K562 (cell line): ENCODE measurements at regions not wholly inside any gene's neighbourhood (a gene's known extent, or its start where the extent isn't known, plus 50 kb on each side); places are given as distances from the start of the nearest gene placed in this dataset.

ENCODE experiments used
- ERF ChIP-seq: fragments of 450-650 bp; formaldehyde crosslinking; IDR thresholded peaks from 2 replicates; pipeline ENCODE4 v1.4.0; 2020; ENCODE audit warnings: mild to moderate bottlenecking, mixed read lengths
- FOXJ2 ChIP-seq: fragments of 200-800 bp; sonication (Bioruptor generic); IDR thresholded peaks from 2 replicates; pipeline ENCODE4 v1.6.1; 2016; ENCODE audit warnings: missing genetic modification characterization, missing compliant biosample characterization
- KAT7 ChIP-seq: sonication (generic); formaldehyde crosslinking; IDR thresholded peaks from 2 replicates; pipeline ENCODE4 v1.8.0; 2022; ENCODE audit warnings: missing genetic modification reagents, mild to moderate bottlenecking, borderline replicate concordance
- NR1H2 ChIP-seq: sonication (generic); formaldehyde crosslinking; IDR thresholded peaks from 2 replicates; pipeline ENCODE4 v1.4.0; 2020; ENCODE audit warnings: mild to moderate bottlenecking, missing genetic modification reagents
- PATZ1 ChIP-seq: fragments of 250-450 bp; sonication (Bioruptor Pico); IDR thresholded peaks from 2 replicates; pipeline ENCODE4 v1.5.0; 2020; ENCODE audit warnings: mild to moderate bottlenecking, borderline replicate concordance
- PHTF2 ChIP-seq: fragments of 250-450 bp; sonication (Bioruptor Pico); IDR thresholded peaks from 2 replicates; pipeline ENCODE4 v1.5.0; 2021; ENCODE audit warnings: mild to moderate bottlenecking
- SAP30 ChIP-seq: fragments of 200-600 bp; sonication (generic); IDR thresholded peaks from 2 replicates; pipeline ENCODE4 v1.6.1; 2012; ENCODE audit warnings: borderline replicate concordance, low read depth, mild to moderate bottlenecking, moderate library complexity, low read length, control low read depth, inconsistent platforms; ENCODE audit not compliant: insufficient read depth, poor library complexity, severe bottlenecking
- SNRNP70 ChIP-seq: fragments of 200-400 bp; formaldehyde crosslinking; optimal IDR thresholded peaks from 2 replicates; pipeline ENCODE3; 2017; ENCODE audit warnings: low read depth, low read length
- TARDBP ChIP-seq: fragments of 450-650 bp; IDR thresholded peaks from 2 replicates; pipeline ENCODE4 v1.6.1; 2016
- TEAD2 ChIP-seq: fragments of 450-650 bp; IDR thresholded peaks from 2 replicates; pipeline ENCODE4 v1.6.1; 2016; ENCODE audit warnings: missing genetic modification characterization, control low read depth, missing compliant biosample characterization
- USF2 ChIP-seq: sonication (generic); formaldehyde crosslinking; IDR thresholded peaks from 2 replicates; pipeline ENCODE4 v1.5.0; 2020; ENCODE audit warnings: missing genetic modification reagents
- YY1 ChIP-seq, 3 experiments: IDR thresholded peaks; 2 replicates each; pipeline ENCODE4 v1.6.1; 2011; ENCODE audit warnings: low read length in 2 of 3, mild to moderate bottlenecking in 2 of 3, moderate library complexity in 2 of 3, borderline replicate concordance in 1 of 3, control low read depth in 1 of 3, low read depth in 1 of 3; ENCODE audit not compliant: insufficient read depth in 3 of 3, insufficient replicate concordance in 2 of 3, control insufficient read depth in 1 of 3, insufficient read length in 1 of 3; ENCODE audit errors: extremely low read depth in 1 of 3
- ZBTB33 ChIP-seq: sonication (generic); formaldehyde crosslinking; IDR thresholded peaks from 2 replicates; pipeline ENCODE4 v1.8.1; 2023; ENCODE audit warnings: mild to moderate bottlenecking, missing genetic modification reagents
- ZFP1 ChIP-seq: fragments of 450-650 bp; formaldehyde crosslinking; IDR thresholded peaks from 2 replicates; pipeline ENCODE4 v1.4.0; 2020; ENCODE audit warnings: mild to moderate bottlenecking, mixed read lengths
- ZKSCAN1 ChIP-seq: fragments of 150-350 bp; IDR thresholded peaks from 2 replicates; pipeline ENCODE4 v1.6.1; 2016; ENCODE audit warnings: low read depth, low read length
- ZNF165 ChIP-seq: fragments of 250-450 bp; sonication (Bioruptor Pico); IDR thresholded peaks from 2 replicates; pipeline ENCODE4 v1.4.0; 2020; ENCODE audit warnings: borderline replicate concordance
- ZNF175 ChIP-seq: fragments of 200-800 bp; sonication (Bioruptor generic); IDR thresholded peaks from 2 replicates; pipeline ENCODE4 v1.6.1; 2016; ENCODE audit warnings: low read depth, mild to moderate bottlenecking, missing genetic modification characterization, missing compliant biosample characterization
- ZNF212 ChIP-seq: fragments of 450-650 bp; formaldehyde crosslinking; IDR thresholded peaks from 2 replicates; pipeline ENCODE4 v1.4.0; 2020; ENCODE audit warnings: mild to moderate bottlenecking
- TF ChIP-seq, protein P1 (sequence below): fragments of 450-650 bp; formaldehyde crosslinking; IDR thresholded peaks from 2 replicates; pipeline ENCODE4 v1.4.0; 2022; ENCODE audit warnings: mild to moderate bottlenecking, moderate library complexity
- TF ChIP-seq, protein P2 (sequence below): fragments of 450-650 bp; IDR thresholded peaks from 2 replicates; pipeline ENCODE4 v1.6.1; 2014; ENCODE audit warnings: low read depth, mild to moderate bottlenecking, moderate library complexity, borderline replicate concordance

GRCh38 chr12:127145929-127146789 is 1120.8 kb upstream of the TMEM132C start (continued):
- TF ChIP-seq SAP30 (no peak), USF2 (CRISPR knock-in tag) (no peak), TEAD2 (tag) (no peak), PHTF2 (CRISPR knock-in tag) (no peak), PATZ1 (CRISPR knock-in tag) (no peak), NR1H2 (CRISPR knock-in tag) (no peak), ZNF212 (CRISPR knock-in tag) (no peak), ZKSCAN1 (no peak; the same call in 1 of the 2 replicates), ZNF165 (CRISPR knock-in tag) (no peak), SNRNP70 (no peak), KAT7 (no peak), FOXJ2 (tag) (no peak), ERF (CRISPR knock-in tag) (no peak), YY1 (IDR thresholded peaks at IDR 0.05; ENCODE audit: borderline replicate concordance in 1 of 3, control insufficient read depth in 1 of 3, extremely low read depth in 1 of 3, insufficient read depth in 3 of 3, insufficient read length in 1 of 3, insufficient replicate concordance in 2 of 3, low read depth in 1 of 3, low read length in 2 of 3) (peak in 1 of 3 experiments; percentile 34), ZBTB33 (CRISPR knock-in tag) (peak; percentile 52), TARDBP (no peak), ZNF175 (CRISPR knock-in tag) (no peak), ZFP1 (CRISPR knock-in tag) (no peak)
- TF ChIP-seq, protein P1, sequence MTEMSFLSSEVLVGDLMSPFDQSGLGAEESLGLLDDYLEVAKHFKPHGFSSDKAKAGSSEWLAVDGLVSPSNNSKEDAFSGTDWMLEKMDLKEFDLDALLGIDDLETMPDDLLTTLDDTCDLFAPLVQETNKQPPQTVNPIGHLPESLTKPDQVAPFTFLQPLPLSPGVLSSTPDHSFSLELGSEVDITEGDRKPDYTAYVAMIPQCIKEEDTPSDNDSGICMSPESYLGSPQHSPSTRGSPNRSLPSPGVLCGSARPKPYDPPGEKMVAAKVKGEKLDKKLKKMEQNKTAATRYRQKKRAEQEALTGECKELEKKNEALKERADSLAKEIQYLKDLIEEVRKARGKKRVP (CRISPR knock-in tag): no peak
- TF ChIP-seq, protein P2, sequence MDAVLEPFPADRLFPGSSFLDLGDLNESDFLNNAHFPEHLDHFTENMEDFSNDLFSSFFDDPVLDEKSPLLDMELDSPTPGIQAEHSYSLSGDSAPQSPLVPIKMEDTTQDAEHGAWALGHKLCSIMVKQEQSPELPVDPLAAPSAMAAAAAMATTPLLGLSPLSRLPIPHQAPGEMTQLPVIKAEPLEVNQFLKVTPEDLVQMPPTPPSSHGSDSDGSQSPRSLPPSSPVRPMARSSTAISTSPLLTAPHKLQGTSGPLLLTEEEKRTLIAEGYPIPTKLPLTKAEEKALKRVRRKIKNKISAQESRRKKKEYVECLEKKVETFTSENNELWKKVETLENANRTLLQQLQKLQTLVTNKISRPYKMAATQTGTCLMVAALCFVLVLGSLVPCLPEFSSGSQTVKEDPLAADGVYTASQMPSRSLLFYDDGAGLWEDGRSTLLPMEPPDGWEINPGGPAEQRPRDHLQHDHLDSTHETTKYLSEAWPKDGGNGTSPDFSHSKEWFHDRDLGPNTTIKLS: peak; percentile 35; the same call in 1 of the 2 replicates
